ENCODE measurements at regions not wholly inside any gene's neighbourhood (a gene's known extent, or its start where the extent isn't known, plus 50 kb on each side); places are given as distances from the start of the nearest gene placed in this dataset.
"Not testable (repeated sequence)": the region's sequence is repeated elsewhere in the genome, so short reads cannot be mapped to it uniquely, and the experiment has no call there.

- no peak for DNase-seq
Observed at GRCh38 chrX:45447331-45447730, 246.7 kb upstream of the DIPK2B start.

- DNase-seq, result no peak
Observed at GRCh38 chrX:45445745-45446412, 245.2 kb upstream of the DIPK2B start.

DNA sequence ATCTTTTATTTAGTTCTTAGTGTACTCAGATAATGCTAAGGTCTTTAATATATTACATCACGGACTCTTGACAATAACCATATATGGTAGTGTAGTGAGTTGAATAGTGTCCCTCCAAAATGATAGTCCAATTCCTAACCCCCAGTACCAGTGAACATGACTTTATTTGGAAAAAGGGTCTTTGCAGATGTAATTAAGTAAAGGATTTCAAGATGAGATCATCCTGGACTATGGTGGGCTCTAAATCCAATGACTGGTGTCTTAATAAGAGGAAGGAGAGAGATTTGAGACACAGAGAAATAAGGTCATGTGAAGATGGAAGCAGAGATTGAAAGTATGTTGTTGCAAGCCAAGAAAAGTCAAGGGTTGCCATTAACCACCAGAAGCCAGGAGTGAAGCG lies 236.5 kb upstream of the DIPK2B start:
- DNase-seq, result no peak

- no peak for DNase-seq
Observed at GRCh38 chrX:45435481-45435880, 234.8 kb upstream of the DIPK2B start.

DNA sequence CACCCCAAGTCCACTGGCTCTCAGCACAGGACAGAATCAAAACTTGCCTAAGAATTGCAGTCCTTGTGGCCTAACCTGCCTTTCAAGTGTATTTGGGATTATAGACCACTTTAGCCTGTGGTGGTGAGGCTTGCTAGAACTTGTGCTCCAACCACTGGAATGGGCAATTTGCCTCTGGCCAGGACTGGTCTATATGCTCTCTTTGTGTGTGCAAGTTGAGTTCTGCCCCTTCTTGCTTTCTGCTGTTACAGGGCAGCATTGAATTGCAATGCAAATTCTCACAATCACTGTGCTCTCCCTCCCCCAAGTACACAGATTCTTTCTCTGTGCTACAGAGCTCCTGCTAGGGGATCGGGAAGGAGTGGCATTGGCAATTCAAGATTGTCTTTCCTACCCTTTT lies 233.6 kb upstream of the DIPK2B start:
- no peak for DNase-seq

DNA sequence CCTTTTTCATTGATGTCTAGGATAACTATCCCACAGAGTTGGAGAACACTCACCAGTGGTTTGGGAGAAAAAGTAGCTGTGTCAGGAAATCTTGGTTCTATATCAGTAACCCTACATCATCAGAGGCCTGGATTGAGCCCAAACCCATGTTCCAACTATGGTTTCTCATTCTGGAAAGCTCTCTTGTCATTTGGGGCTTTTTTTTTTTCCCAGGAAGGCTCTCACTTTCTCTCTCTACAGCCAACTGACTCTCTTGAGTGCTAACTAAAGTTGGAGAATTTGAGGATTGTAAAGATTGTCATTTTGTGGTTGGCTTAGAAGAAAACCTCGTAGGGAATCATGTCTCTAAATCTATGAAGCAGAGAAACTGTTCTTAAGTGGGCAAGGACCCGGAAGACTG lies 228.2 kb upstream of the DIPK2B start:
- DNase-seq, result no peak

DNA sequence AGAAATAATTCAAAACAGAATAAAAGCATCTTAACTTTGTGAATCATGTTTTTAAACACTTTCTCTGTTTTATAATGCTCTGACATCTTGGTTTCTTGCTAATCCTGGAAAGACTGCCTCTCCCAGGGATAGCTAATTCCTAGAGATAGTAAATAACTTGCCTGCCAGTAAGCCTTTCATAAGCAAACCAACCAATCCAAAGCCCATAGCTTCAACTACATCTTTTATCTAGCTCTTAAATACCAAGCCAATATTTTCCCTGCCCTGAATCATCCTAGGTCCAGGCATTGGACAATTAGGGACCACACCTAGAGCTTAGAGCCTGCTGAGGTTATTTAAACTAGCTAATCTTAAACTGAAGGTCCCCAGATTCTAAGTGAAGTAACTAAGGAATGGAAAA lies 223.7 kb upstream of the DIPK2B start:
- DNase-seq, result no peak

GRCh38 chrX:45422216-45422925 lies 221.7 kb upstream of the DIPK2B start:
- DNase-seq, result no peak

GRCh38 chrX:45421806-45422205 lies 221.1 kb upstream of the DIPK2B start:
- DNase-seq, result no peak

DNA sequence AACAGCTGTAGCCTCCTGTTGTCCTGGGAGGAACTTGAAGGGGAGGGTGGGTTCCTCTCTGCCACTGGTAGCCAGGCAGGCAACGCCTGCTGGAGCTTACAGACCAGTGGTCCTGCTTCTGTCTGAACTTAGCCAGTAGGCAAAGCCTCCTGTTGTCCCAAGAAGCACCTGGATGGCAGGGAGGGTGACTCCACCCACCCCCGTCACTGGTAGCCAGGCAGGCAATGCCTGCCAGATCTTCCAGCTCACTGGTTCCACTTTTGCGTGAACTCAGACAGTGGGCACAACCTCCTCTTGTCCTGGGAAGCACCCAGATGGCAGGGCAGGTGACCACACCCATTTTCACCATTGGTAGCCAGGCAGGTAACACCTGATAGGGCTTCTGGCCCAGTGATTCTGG lies 203.5 kb upstream of the DIPK2B start:
- no peak for DNase-seq

- DNase-seq, result no peak
Observed at GRCh38 chrX:45401923-45402322, 201.2 kb upstream of the DIPK2B start.

DNA sequence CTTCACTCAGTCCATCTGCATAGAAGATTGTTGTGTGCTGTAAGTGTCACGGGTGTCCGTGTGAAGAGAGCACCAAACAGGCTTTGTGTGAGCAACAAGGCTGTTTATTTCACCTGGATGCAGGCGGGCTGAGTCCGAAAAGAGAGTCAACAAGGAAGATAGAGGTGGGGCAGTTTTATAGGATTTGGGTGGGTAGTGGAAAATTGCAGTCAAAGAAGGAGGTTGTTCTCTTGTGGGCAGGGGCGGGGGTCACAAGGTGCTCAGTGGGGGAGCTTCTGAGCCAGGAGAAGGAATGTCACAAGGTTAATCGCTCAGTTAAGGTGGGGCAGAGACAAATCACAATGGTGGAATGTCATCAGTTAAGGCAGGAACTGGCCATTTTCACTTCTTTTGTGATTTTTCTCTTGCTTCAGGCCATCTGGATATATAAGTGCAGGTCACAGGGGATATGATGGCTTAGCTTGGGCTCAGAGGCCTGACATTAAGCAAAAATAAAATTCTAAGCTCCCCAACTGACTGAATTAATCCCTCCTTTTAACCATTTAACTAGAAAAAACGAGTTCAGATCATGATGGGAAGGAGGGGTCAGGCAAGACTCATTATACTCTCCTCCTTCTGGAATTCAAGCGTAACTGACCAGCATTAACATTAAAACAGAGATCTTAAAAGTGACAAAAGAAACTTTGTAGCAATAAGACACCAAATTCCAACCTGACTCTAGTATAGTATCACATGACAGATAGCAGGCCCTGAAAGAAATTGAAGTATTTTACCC lies 200.5 kb upstream of the DIPK2B start:
- not testable (repeated sequence) for DNase-seq

DNA sequence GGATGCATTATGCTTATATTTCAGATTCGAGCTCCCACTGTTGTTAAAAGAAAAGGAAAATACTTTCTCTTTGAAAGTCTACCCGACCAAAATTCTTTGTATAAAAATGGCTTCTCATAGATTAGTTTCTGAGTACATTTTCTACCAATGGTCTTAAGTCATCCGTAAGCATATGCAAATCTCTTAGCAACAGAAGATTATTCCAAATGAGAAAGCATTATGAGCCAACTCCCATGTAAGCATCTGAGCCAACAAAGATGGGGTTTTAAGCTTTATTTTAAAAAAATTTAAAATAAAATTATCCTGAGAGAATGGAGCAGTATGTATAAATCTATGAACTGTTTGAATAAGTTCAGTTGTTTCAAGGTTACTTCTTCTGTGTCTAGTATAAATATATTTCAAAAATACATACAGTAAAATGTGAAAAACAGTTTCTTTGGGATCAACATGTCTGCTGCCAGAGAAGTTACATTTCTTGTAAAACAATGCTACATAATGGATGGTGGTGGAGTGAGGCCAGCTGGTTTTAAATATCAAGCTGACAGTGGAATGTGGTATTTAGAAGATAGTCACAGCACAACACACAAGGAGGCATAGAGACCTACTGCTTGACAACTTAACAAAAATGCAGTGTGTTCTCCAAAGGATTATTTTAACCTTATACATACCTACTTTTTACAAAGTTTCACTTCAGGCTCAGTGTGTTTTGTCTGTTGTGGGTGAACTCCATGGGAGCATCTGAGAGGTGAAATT lies 199.5 kb upstream of the DIPK2B start:
- no peak for DNase-seq

DNA sequence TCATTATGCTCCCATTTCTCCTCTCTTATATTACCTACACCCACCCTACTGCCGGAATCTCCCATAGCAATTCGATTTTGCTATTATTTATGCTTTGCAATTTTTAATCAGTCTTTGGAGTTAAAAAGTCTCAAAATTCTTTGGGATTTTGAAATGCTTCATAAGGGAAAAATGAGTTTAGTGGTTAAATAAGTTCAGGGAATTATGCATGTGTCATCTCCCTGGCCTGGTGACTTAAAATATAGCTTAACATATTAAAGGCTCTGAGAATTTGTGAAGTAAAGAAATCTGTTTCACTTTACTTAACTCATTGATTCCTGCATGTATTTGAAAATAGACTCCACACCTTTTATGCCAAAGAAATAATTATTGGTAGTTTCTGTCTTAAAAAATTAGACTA lies 185.1 kb upstream of the DIPK2B start:
- DNase-seq, result no peak

- no peak for DNase-seq
Observed at GRCh38 chrX:45381841-45382240, 181.2 kb upstream of the DIPK2B start.

DNA sequence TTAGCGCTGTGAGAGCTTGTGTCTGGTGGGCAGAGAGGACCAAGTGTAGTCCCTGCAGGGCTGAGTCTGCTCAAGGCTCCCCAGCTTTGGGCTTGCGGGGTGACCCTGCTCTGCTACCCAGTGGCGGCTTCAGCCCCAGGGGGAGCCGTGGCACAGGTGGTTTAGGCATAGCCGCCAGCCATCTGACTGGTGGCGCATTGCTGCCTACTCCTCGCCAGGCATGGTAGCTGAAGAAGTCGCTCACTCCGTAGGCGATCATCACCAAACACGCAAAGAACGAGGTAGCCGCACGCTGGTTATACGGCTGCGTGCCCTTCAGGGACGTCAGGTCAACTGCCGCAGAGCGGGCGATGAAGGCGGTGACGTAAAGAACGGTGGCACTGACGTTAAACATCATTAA lies 180.7 kb upstream of the DIPK2B start:
- DNase-seq, result no peak

- DNase-seq, result no peak
Observed at GRCh38 chrX:45379236-45379635, 178.6 kb upstream of the DIPK2B start.

GRCh38 chrX:45372151-45372550 lies 171.5 kb upstream of the DIPK2B start:
- DNase-seq, result no peak

GRCh38 chrX:45368705-45369104 lies 168.0 kb upstream of the DIPK2B start:
- DNase-seq, result no peak

DNA sequence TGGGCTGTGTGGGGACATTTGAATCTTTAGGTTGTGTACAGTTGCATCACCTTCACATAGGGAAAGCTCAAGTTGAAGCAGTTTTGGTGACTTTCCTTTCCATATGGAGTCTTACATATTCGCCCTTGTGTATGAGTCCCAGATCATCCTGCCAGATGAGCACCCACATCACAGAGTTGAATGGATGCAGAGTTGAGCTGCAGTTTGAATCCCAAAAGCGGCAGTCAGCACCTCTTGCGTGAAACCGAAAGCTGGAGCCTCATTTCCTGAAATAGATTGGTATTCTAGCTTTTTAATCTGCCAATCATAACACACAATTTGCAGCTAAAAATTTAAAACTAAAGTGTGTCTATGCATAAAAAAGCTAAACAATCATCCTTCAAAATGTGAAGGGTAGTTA lies 162.9 kb upstream of the DIPK2B start:
- DNase-seq, result no peak

- no peak for DNase-seq
Observed at GRCh38 chrX:45360571-45360970, 159.9 kb upstream of the DIPK2B start.

- no peak for DNase-seq
Observed at GRCh38 chrX:45358392-45358791, 157.7 kb upstream of the DIPK2B start.

- DNase-seq, result no peak
Observed at GRCh38 chrX:45353456-45353855, 152.8 kb upstream of the DIPK2B start.

Measured in NCI-H2171 treated with DMSO at 0.1 percent for 48 hours (cell line).